HepG2 (cell line): ENCODE measurements at regions not wholly inside any gene's neighbourhood (a gene's known extent, or its start where the extent isn't known, plus 50 kb on each side); places are given as distances from the start of the nearest gene placed in this dataset.

Experiments
- ATAC-seq: fragments of 200-7000 bp; cut with Tn5 transposase; 3 replicates; pipeline ENCODE4 v1.9.1; 2020; ENCODE audit warnings: mild to moderate bottlenecking, moderate library complexity
- BruUV-seq: library from RNA; stranded (reverse); fragments of 400-500 nt; replicated peaks from 2 replicates; lab custom pipeline; 2021; lab: Mats Ljungman, UMichigan
- CTCF ChIA-PET: fragments of 300-600 bp; formaldehyde crosslinking; extraction: SDS; loops from one replicate; lab custom pipeline; 2021; ENCODE audit warnings: low total read pairs, inconsistent platforms, low intra/inter-chr PET ratio; lab: Yijun Ruan, JAX
- POLR2A ChIA-PET: fragments of 350-600 bp; sonication (Branson Sonifier 250); formaldehyde crosslinking; loops from one replicate; lab custom pipeline; 2020; ENCODE audit warnings: antibody characterized with exemption, inconsistent platforms; lab: Yijun Ruan, JAX
- DNase-seq: peaks from one replicate; pipeline ENCODE4 v3.0.0-alpha.2; 2015; ENCODE audit warnings: low spot score
- FAIRE-seq: peaks from 3 replicates; lab custom pipeline; 2011; peaks lifted over from hg19 to GRCh38; lab: Jason Lieb, UNC
- H2AFZ ChIP-seq: one replicate; pipeline ENCODE4 v1.6.1; 2011; ENCODE audit warnings: low read length, inconsistent platforms
- H3K27ac ChIP-seq: fragments of 300-600 bp; 3 replicates; pipeline ENCODE4 v1.8.0; 2011; ENCODE audit warnings: mixed run types, mild to moderate bottlenecking, mixed read lengths, low read length, inconsistent platforms; ENCODE audit not compliant: insufficient read depth; ENCODE audit errors: extremely low read length
- H3K27me3 ChIP-seq, 2 experiments: fragments of 200-600 bp in 1 of 2; 2 replicates in 1 of 2; 3 replicates in 1 of 2; pipeline versions ENCODE4 v1.6.0 to v1.8.0; 2011; ENCODE audit warnings: low read length in 2 of 2, mild to moderate bottlenecking in 2 of 2, moderate library complexity in 2 of 2, inconsistent platforms in 1 of 2; ENCODE audit not compliant: insufficient read depth in 2 of 2, control insufficient read depth in 1 of 2
- H3K36me3 ChIP-seq, 2 experiments: fragments of 200-600 bp in 1 of 2; replicated peaks in 1 of 2; 2 replicates in 1 of 2; 3 replicates in 1 of 2; pipeline versions ENCODE4 v1.5.1 to v1.8.0; 2011; ENCODE audit warnings: low read length in 2 of 2, inconsistent platforms in 1 of 2; ENCODE audit not compliant: insufficient read depth in 2 of 2, control insufficient read depth in 1 of 2
- H3K4me1 ChIP-seq: 2 replicates; pipeline ENCODE4 v1.5.1; 2012; ENCODE audit warnings: low read length, inconsistent platforms; ENCODE audit not compliant: insufficient read depth
- H3K4me2 ChIP-seq: 2 replicates; pipeline ENCODE4 v1.6.0; 2011; ENCODE audit warnings: low read depth, low read length, inconsistent platforms
- H3K4me3 ChIP-seq, 3 experiments: fragments of 200-600 bp in 1 of 3; sonication (generic), shearing (Covaris generic) in 1 of 3; replicated peaks in 1 of 3; 2 replicates each; pipeline ENCODE4 v1.5.1; 2011 to 2016; ENCODE audit warnings: low read length in 3 of 3, inconsistent platforms in 2 of 3, low read depth in 2 of 3, mild to moderate bottlenecking in 2 of 3, control low read depth in 1 of 3, mixed read lengths in 1 of 3; ENCODE audit not compliant: insufficient read depth in 1 of 3
- H3K79me2 ChIP-seq: one replicate; pipeline ENCODE4 v1.6.1; 2011; ENCODE audit warnings: low read length, inconsistent platforms; ENCODE audit not compliant: insufficient read depth
- H3K9ac ChIP-seq: 2 replicates; pipeline ENCODE4 v1.6.0; 2011; ENCODE audit warnings: mild to moderate bottlenecking, low read depth, low read length, inconsistent platforms; ENCODE audit not compliant: insufficient read depth
- H3K9me3 ChIP-seq: 2 replicates; pipeline ENCODE4 v1.5.1; 2012; ENCODE audit warnings: mild to moderate bottlenecking, low read length
- H4K20me1 ChIP-seq: 2 replicates; pipeline ENCODE4 v1.6.0; 2011; ENCODE audit warnings: inconsistent platforms, mild to moderate bottlenecking, low read length, moderate library complexity; ENCODE audit not compliant: insufficient read depth
- ATF3 ChIP-seq: sonication (generic); formaldehyde crosslinking; IDR thresholded peaks from 2 replicates; pipeline ENCODE4 v1.4.0; 2020; ENCODE audit warnings: missing genetic modification reagents
- BCL6 ChIP-seq: IDR thresholded peaks from 2 replicates; pipeline ENCODE4 v1.6.1; 2016; ENCODE audit warnings: missing genetic modification reagents, missing compliant biosample characterization
- BRF2 ChIP-seq: sonication (generic); formaldehyde crosslinking; IDR thresholded peaks from 2 replicates; pipeline ENCODE4 v1.8.1; 2022; ENCODE audit warnings: mild to moderate bottlenecking, missing genetic modification reagents
- FOXJ3 ChIP-seq: sonication (generic); formaldehyde crosslinking; IDR thresholded peaks from 2 replicates; pipeline ENCODE4 v1.4.0; 2020; ENCODE audit warnings: missing genetic modification reagents, mild to moderate bottlenecking, borderline replicate concordance
- FOXO1 ChIP-seq: sonication (generic); formaldehyde crosslinking; IDR thresholded peaks from 2 replicates; pipeline ENCODE4 v1.4.0; 2020; ENCODE audit warnings: missing genetic modification reagents
- ISX ChIP-seq: sonication (generic); formaldehyde crosslinking; conservative IDR thresholded peaks from 2 replicates; pipeline ENCODE4 v1.5.0; 2020; ENCODE audit warnings: missing genetic modification reagents
- KLF6 ChIP-seq: IDR thresholded peaks from 2 replicates; pipeline ENCODE4 v1.8.0; 2016; ENCODE audit warnings: missing biosample characterization, missing genetic modification reagents
- LRRFIP1 ChIP-seq: sonication (generic); formaldehyde crosslinking; conservative IDR thresholded peaks from 2 replicates; pipeline ENCODE4 v1.4.0; 2020; ENCODE audit warnings: missing genetic modification reagents
- SSRP1 ChIP-seq: IDR thresholded peaks from 2 replicates; pipeline ENCODE4 v1.6.1; 2016; ENCODE audit warnings: control low read depth
- SYNCRIP ChIP-seq: fragments of 200-400 bp; formaldehyde crosslinking; IDR thresholded peaks from 2 replicates; pipeline ENCODE4 v1.6.1; 2018; ENCODE audit warnings: mild to moderate bottlenecking, low read depth, low read length; ENCODE audit not compliant: insufficient read depth
- ZBTB2 ChIP-seq: sonication (generic); formaldehyde crosslinking; IDR thresholded peaks from 2 replicates; pipeline ENCODE4 v1.8.0; 2022; ENCODE audit warnings: low read depth, missing genetic modification reagents
- ZFP37 ChIP-seq: sonication (generic); formaldehyde crosslinking; IDR thresholded peaks from 2 replicates; pipeline ENCODE4 v1.4.0; 2020; ENCODE audit warnings: missing genetic modification reagents, borderline replicate concordance
- ZNF3 ChIP-seq: IDR thresholded peaks from 2 replicates; pipeline ENCODE4 v1.7.0; 2017; ENCODE audit warnings: inconsistent platforms
- ZNF414 ChIP-seq: sonication (generic); formaldehyde crosslinking; IDR thresholded peaks from 2 replicates; pipeline ENCODE4 v1.5.0; 2020; ENCODE audit warnings: missing genetic modification reagents
- ZNF431 ChIP-seq: sonication (generic); formaldehyde crosslinking; IDR thresholded peaks from 2 replicates; pipeline ENCODE4 v1.9.0; 2022; ENCODE audit warnings: missing genetic modification reagents, low read depth, mild to moderate bottlenecking, borderline replicate concordance
- ZNF816 ChIP-seq: sonication (generic); formaldehyde crosslinking; IDR thresholded peaks from 2 replicates; pipeline ENCODE4 v1.8.0; 2022; ENCODE audit warnings: missing genetic modification reagents, mild to moderate bottlenecking, borderline replicate concordance
- WGBS: methylation state at CpG from one replicate; pipeline ENCODE4 v1.1.6; 2017; ENCODE audit warnings: low lambda C conversion rate; 5-methylcytosine and 5-hydroxymethylcytosine counted together
- in situ Hi-C: cut with HindIII; loops from 2 replicates; pipeline ENCODE4 v1.10.0; 2017; ENCODE audit warnings: low pct_unique_long_range_greater_than_20kb; ENCODE audit not compliant: extremely low pct_ligation_motif_present
- intact Hi-C: fragments of 100-400 bp; cut with micrococcal nuclease; formaldehyde crosslinking; loops from one replicate; pipeline ENCODE4 v1.10.0; 2022; ENCODE audit not compliant: unreplicated experiment

- Histone ChIP-seq H2AFZ (no peak overlapping the region), H3K9ac (no peak overlapping the region), H3K27me3 (no peaks in the 10 kb centered on the region), H3K4me1 (no peaks in the 10 kb centered on the region), H4K20me1 (no peaks in the 10 kb centered on the region), H3K9me3 (peaks cover 15% of the 10 kb centered on the region), H3K36me3 (no peaks in the 10 kb centered on the region), H3K4me2 (no peak overlapping the region), H3K79me2 (no peaks in the 10 kb centered on the region), H3K4me3 (no peak overlapping the region), H3K27ac (no peak overlapping the region)
- in situ Hi-C loops (no loop called here), intact Hi-C loops (no loop called here)
- BruUV-seq = no TSS peak
- ChIA-PET CTCF (no interaction called here), POLR2A (no interaction called here)
- no peak for DNase-seq
- WGBS = 0% methylated on average over 1 of the region's 1 CpG
- TF ChIP-seq ISX = no peak
- no peak for TF ChIP-seq FOXJ3
- no peak for TF ChIP-seq BRF2 (CRISPR knock-in tag)
- TF ChIP-seq ZNF3 = no peak
- no peak for TF ChIP-seq ZNF414 (CRISPR knock-in tag)
- no peak for TF ChIP-seq ZNF816
- TF ChIP-seq ATF3 (CRISPR knock-in tag) = no peak
- TF ChIP-seq SYNCRIP = no peak
- TF ChIP-seq KLF6 (CRISPR knock-in tag) = no peak
- TF ChIP-seq ZNF431 (CRISPR knock-in tag) = no peak
- no peak for TF ChIP-seq LRRFIP1
- TF ChIP-seq FOXO1 = no peak
- no peak for TF ChIP-seq SSRP1 (CRISPR knock-in tag)
- no peak for TF ChIP-seq ZFP37
- no peak for TF ChIP-seq ZBTB2
- no peak for TF ChIP-seq BCL6 (CRISPR knock-in tag)
- no peak for ATAC-seq
- FAIRE-seq = no peak
These were observed 1409.1 kb downstream of the CDH11 start for GRCh38 chr16:63712725-63713124.
